ENCODE measurements at regions not wholly inside any gene's neighbourhood (a gene's known extent, or its start where the extent isn't known, plus 50 kb on each side); places are given as distances from the start of the nearest gene placed in this dataset.
"Not testable (repeated sequence)": the region's sequence is repeated elsewhere in the genome, so short reads cannot be mapped to it uniquely, and the experiment has no call there.

GRCh38 chr5:4570047-4570995 lies 569.8 kb upstream of the ADAMTS16 start:
- DNase-seq (ENCODE audit: low spot score), result no peak

GRCh38 chr5:4571248-4571948 lies 568.7 kb upstream of the ADAMTS16 start:
- no peak for DNase-seq (ENCODE audit: low spot score)

DNA sequence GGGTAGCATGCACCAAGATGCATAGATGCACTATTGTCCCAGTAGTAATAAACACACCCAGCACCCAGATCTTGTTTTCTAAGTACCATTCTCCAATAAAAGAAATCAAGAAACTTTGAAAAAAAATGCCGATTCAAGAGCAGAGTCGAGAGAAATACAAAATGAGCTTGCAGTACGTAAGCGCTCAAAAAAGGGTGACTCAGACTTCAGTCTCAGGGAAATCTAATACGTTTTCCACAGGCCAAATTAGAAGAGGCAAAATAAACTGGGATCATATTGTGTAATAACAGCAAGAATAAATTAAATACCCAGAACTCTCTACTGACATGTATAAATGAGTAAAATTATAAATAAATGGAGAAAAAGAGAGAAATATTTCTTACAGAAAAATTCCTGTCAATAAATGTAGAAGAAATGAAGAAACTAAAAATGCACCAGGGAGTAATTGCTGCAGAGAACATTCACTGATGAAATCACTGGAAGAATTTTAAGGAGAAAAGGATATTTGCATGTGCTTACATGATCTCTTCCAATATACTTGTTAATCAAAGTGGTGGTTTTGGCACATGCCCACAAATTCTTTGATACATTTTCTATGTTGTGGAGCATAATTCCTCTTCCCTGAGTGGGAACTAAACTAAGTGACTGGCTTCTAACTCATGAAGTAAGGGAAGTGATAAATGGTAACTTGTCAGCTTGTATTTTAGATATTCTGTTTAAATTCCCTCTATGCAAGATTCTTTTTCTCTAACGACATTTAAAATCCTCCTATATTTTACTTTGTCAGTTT lies 567.6 kb upstream of the ADAMTS16 start:
- DNase-seq (ENCODE audit: low spot score), result no peak

DNA sequence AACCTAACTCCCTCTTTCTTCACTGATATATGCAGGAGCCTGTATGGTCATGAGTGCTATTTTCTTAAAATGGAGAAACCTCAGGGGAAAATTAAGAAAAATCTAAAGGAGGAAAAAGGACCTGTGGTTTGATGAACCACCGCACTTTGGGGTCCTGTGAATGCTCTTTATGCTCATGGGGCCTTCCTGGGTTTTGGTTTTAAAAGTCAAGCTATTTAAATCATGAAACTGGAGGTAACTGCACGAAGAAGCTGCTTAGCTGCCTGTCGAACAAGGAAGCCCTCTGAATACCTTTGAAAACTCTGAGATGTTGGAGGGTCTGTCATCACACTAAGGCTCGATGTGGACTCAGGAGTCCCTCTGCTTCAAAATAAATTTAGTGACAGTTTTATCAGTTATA lies 564.5 kb upstream of the ADAMTS16 start:
- DNase-seq (ENCODE audit: low spot score), result no peak

DNA sequence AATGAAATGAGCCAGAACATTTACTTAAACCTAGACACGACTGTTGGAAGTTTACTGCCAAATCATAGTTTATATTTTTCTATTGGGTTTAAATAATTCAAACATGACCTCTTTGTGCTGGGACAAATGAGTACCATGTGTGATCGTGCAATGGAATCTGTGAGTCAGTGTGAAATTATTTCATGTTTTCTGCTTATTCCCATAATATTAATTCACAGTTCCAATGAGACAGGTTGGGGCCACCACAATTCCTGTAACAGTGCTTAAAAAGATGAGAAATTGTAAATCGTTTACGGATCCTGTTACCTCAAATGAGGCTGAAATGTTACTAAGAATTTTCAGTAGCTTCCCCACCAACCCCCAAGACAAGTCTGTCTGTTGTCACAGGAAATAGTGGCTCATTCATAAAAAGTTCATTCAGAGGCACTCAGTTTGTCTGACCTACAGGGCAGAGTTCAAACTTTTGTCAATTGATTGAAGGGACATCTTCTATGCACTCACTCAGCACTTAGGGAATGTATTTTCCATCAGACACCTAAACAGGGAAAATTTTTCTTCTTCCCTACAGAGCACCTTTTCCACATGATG lies 563.9 kb upstream of the ADAMTS16 start:
- no peak for DNase-seq (ENCODE audit: low spot score)

DNA sequence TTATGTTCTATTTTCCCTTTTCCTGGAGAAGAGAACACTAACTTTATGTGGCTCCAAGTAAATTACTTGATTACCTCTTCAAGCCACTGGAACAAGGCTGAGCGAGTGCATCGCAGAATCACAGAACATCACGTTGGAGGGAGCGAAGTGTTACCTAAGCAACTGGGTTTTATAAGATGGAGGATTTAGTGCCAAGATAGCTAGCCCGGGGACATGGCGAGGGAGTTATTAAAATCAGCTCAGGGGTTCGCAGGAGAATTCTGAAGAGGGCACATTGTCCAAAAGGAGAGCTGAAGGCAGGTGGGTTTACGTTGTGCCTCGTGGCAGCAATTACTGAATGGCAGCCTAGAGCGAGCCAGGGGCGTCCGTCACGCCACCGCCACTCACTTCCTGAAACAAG lies 563.2 kb upstream of the ADAMTS16 start:
- no peak for DNase-seq (ENCODE audit: low spot score)

GRCh38 chr5:4579679-4580078 lies 560.5 kb upstream of the ADAMTS16 start:
- no peak for DNase-seq (ENCODE audit: low spot score)

GRCh38 chr5:4580772-4581171 lies 559.4 kb upstream of the ADAMTS16 start:
- DNase-seq (ENCODE audit: low spot score), result no peak

DNA sequence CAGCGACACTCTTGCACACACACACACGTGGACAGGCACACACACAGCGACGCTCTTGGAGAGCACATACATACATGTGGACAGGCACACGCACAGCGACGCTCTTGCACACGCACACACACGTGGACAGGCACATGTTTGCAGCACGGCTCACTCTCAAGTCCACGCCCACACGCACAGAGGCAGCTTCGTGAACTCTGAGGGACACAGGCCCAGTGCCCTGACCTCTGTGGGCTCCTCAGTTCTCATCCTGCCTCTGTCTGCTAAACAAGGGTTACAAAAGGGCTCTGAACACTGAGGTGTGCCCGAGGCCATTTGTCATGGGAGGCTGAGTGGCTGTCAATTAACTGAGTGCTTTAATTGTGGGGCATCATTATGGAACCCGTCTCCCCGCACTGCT lies 558.8 kb upstream of the ADAMTS16 start:
- no peak for DNase-seq (ENCODE audit: low spot score)

DNA sequence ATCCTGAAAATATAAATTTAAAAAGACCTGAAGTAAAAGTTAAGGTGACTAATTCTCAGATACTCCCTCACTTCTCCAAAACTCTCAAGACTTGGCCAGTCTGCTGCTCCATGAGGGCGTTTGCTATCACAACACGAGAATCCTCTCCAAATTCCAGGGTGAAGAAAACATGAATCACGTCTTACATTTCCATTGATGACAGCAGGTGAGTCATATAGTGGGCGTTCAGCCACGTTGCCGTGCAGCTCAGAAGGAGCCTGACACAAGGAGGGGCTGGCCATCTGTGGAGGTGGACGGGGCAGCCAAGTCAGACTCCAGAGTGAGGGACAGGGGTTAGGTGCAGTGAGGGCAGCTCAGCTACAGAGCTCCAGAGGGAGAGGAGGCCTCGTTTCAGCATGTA lies 555.1 kb upstream of the ADAMTS16 start:
- DNase-seq (ENCODE audit: low spot score), result no peak

GRCh38 chr5:4613440-4613839 lies 526.7 kb upstream of the ADAMTS16 start:
- DNase-seq (ENCODE audit: low spot score), result no peak

DNA sequence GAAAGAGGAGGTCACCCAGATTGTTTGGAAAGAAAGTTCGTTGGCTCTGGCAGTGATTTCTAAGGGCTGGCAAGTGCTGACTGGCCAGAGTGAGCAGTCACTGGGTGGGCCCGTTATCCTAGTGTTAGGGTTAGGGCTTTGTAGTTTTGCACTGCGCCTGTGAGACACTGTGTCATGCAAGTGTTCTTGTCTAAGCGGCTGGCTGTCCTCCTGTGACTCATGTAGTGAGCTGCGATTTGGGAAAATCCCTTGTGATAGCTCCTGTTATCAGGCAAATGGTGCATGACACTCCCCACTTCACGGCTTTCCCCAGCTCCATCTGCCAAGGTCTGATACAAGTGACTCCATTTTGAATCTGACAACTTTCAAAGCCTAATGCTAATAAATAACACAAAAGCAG lies 526.0 kb upstream of the ADAMTS16 start:
- DNase-seq (ENCODE audit: low spot score), result no peak

- DNase-seq (ENCODE audit: low spot score), result not testable (repeated sequence)
Measured at GRCh38 chr5:4615369-4615768, 524.8 kb upstream of the ADAMTS16 start.

GRCh38 chr5:4625206-4625896 lies 514.8 kb upstream of the ADAMTS16 start:
- no peak for DNase-seq (ENCODE audit: low spot score)

DNA sequence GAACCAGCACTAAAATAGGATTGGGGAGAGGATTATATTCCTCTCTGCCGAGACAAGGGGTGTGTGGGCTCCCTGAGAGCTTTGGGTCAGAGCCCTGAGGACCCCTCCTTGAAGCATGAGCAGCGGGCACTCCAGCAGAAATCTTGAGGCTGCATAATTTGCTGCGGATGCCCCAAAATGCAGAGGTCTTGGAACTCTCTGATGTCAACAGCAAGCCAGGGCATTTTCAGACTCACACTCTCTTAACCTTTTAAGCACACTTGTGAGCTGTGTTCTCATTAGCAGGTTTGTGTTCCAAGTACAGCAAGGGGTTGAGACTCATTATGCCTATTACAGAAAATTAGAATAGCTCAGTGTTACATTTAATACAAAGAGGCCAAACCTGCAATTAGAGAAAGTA lies 513.0 kb upstream of the ADAMTS16 start:
- no peak for DNase-seq (ENCODE audit: low spot score)

GRCh38 chr5:4627929-4628328 lies 512.2 kb upstream of the ADAMTS16 start:
- no peak for DNase-seq (ENCODE audit: low spot score)

DNA sequence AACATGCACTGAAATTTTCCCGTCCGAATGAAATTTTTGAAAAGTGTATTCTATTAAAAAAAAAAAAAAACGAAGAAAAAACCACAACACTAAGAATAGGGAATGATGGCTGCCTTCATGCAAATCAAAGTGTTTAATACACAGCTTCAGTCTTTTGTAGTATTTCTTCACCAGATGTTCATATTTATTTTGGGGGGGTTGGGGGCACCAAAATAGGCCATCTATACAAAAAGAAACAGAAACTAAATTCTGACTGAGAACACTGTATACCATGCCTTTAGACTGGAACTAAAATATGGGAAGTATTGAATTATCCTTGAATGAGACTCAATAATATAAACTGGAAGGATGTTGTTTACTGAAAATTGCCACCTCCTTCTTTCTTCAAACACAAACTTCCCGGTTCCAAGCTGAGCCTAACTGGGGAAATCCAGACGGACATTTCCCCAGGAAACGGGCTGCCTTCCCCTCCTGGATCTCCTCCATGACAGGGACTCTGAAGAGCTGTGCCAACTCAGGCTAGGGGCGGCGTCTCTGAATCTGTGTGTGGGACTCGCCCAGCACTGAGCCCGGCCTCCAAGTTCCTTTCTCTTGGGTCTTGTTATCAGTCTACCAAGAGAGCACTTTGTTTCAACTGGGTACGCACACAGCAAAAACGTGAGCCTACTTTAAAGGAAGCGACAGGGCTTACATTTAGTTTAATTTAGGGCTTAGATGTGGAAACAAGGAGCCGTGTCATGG lies 511.3 kb upstream of the ADAMTS16 start:
- no peak for DNase-seq (ENCODE audit: low spot score)

- DNase-seq (ENCODE audit: low spot score), result no peak
Measured at GRCh38 chr5:4630031-4630430, 510.1 kb upstream of the ADAMTS16 start.

DNA sequence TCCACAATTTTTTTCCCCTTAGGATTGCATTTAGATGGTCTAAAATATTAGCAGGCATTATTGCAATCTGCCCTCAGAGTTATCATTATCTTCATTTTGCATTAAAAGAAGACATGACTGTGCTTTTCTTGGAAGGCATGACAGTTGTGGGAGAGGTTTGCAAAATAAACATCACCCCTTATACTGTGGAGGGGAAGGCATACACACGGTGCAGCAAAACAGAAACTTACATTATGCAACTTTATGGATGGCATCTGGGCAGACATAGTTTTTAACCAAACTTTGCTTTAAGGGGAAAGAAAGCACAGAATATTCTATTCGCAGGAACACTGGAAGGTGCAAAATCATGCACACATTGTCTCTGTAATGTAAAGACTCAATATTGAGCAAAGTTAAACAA lies 505.8 kb upstream of the ADAMTS16 start:
- DNase-seq (ENCODE audit: low spot score), result no peak

DNA sequence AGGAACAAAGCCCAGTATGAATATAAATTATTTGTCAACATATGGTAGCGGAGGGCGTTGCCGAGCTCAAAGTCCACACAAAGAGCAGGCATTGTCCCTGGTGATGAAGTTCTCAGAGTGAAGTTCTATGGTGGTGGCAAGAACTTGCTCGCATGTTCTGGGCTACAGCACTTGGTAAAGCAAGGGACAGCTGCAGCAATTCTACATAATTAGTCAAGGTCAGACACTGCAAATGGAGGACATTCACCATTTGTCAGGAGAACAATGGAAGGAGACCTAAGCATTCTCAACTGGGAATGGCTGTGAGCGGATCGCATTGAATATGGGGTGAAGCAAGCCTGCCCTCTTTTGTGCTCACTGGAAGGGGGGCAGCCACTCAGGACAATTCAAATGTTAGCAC lies 503.8 kb upstream of the ADAMTS16 start:
- DNase-seq (ENCODE audit: low spot score), result no peak

DNA sequence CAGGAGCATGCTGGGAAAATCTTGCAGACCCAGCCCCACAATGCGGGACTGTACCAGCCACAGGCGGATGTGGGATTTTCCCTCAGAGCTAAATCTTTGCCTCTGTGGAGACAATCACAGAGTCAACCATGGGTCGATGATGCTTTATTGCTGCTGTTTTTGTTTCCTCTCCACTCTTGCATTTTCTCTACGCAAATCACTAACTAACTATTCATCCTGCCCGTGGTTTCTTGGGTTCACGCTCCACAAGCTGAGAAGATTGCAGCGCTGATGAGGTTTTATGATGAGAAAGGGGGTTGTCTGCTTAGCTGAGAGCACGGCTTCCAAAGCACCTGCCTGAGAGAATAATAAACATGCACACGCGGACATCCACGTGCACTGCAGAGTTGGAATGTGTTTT lies 500.2 kb upstream of the ADAMTS16 start:
- no peak for DNase-seq (ENCODE audit: low spot score)

Data from AG08395 (cell line).